Activated naive CD8-positive, alpha-beta T cell (primary cell): ENCODE measurements at regions not wholly inside any gene's neighbourhood (a gene's known extent, or its start where the extent isn't known, plus 50 kb on each side); places are given as distances from the start of the nearest gene placed in this dataset.
"Not testable (repeated sequence)": the region's sequence is repeated elsewhere in the genome, so short reads cannot be mapped to it uniquely, and the experiment has no call there.

Experiments used
- H3K27ac Mint-ChIP-seq: one replicate; pipeline ENCODE4 v1.8.0; 2021; ENCODE audit warnings: mixed read lengths
- H3K27me3 Mint-ChIP-seq: one replicate; pipeline ENCODE4 v1.8.0; 2021; ENCODE audit warnings: mixed read lengths
- H3K36me3 Mint-ChIP-seq: one replicate; pipeline ENCODE4 v1.8.0; 2021; ENCODE audit warnings: mixed read lengths
- H3K4me1 Mint-ChIP-seq: one replicate; pipeline ENCODE4 v1.8.0; 2021; ENCODE audit warnings: low read depth, mixed read lengths
- H3K4me3 Mint-ChIP-seq: one replicate; pipeline ENCODE4 v1.8.0; 2021; ENCODE audit warnings: mild to moderate bottlenecking, mixed read lengths
- H3K9me3 Mint-ChIP-seq: one replicate; pipeline ENCODE4 v1.8.0; 2021; ENCODE audit warnings: low read depth, mixed read lengths

- H3K4me1 Mint-ChIP-seq, result not testable (repeated sequence)
Observed at GRCh38 chr10:46645110-46645509, 66.2 kb downstream of the SYT15 start.

GRCh38 chr10:46646132-46646531 lies 67.2 kb downstream of the SYT15 start:
- H3K27ac Mint-ChIP-seq, H3K27me3 Mint-ChIP-seq, H3K4me1 Mint-ChIP-seq, H3K36me3 Mint-ChIP-seq, H3K4me3 Mint-ChIP-seq, H3K9me3 Mint-ChIP-seq: not testable (repeated sequence)

More at GRCh38 chr10:46645110-46645509, 66.2 kb downstream of the SYT15 start:
- H3K9me3 Mint-ChIP-seq, H3K4me3 Mint-ChIP-seq, H3K27ac Mint-ChIP-seq, H3K27me3 Mint-ChIP-seq, H3K36me3 Mint-ChIP-seq: not testable (repeated sequence)

GRCh38 chr10:46650967-46651366 lies 72.0 kb downstream of the SYT15 start:
- H3K4me1 Mint-ChIP-seq, H3K9me3 Mint-ChIP-seq, H3K27me3 Mint-ChIP-seq, H3K36me3 Mint-ChIP-seq, H3K27ac Mint-ChIP-seq, H3K4me3 Mint-ChIP-seq: not testable (repeated sequence)

DNA sequence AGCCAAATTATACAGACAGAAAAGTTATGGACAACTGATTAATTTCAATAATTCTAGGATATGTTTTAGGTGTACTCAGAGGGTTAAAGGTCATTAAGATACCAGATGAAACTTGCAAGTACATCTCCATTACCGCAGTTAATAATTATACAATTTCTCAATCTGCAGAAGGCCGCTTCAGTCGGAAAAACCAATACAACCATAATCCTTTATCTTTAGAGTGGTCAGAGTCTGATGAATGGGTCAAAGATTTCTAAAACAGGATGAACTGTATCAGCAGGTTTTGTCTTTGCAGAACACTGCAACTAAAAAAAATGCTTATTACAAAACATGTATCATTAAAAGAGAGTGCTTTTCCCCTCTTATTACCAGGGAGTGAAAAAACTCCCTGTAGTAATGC lies 78.5 kb downstream of the SYT15 start:
- not testable (repeated sequence) for H3K9me3 Mint-ChIP-seq, H3K4me3 Mint-ChIP-seq, H3K27ac Mint-ChIP-seq, H3K36me3 Mint-ChIP-seq, H3K4me1 Mint-ChIP-seq, H3K27me3 Mint-ChIP-seq

DNA sequence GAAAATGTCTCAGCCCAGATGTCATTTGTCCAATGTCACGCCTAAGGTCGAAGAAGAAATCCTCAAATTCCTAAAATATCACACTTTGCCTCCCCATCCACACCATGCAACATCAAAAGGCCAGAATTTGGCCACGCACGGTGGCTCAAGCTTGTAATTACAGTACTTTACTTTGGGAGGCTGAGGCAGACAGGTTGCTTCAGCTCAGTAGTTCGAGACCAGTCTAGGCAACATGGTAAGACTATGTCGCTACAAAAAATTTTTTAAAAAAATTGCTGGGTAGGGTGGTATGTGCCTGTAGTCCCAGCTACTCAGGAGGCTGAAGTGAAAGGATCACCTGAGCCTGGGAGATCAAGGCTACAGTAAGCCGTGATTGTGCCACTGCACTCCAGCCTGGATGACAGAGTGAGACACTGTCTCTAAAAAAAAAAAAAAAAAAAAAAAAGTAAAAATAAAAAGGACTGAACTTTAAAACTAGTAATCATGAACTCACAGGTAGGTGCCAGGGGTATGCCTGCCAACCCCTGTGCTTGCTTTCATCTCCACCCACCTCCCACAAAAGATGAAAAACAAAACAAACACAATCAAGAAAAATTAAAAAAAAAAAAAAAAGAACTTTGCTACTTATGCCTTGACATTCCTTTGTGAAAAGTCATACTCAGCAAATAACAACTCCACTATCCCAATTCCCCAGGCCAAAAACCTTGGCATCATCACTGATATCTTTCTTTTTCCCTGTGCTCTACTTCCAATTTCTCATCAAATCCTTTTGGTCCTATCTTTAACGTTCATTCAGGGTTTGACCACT lies 81.3 kb downstream of the SYT15 start:
- H3K36me3 Mint-ChIP-seq, H3K27ac Mint-ChIP-seq, H3K4me1 Mint-ChIP-seq, H3K4me3 Mint-ChIP-seq, H3K27me3 Mint-ChIP-seq, H3K9me3 Mint-ChIP-seq: not testable (repeated sequence)

DNA sequence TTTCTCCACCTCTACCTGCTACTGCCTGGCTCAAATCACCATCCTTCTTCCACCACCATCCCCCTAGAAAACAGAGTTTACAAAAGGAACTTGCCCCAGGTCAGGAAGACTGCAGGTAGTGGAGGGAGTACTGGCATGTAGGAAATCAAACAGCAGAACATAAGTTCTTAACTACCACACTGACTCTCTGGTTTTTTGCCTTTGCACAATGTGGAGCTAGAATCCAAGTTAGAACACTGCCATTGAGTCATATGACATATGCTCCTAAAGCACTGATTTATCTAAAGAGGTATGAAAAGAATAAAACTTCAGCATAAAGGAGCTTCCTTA lies 81.9 kb downstream of the SYT15 start:
- not testable (repeated sequence) for H3K36me3 Mint-ChIP-seq, H3K27me3 Mint-ChIP-seq, H3K4me3 Mint-ChIP-seq, H3K9me3 Mint-ChIP-seq, H3K4me1 Mint-ChIP-seq, H3K27ac Mint-ChIP-seq

DNA sequence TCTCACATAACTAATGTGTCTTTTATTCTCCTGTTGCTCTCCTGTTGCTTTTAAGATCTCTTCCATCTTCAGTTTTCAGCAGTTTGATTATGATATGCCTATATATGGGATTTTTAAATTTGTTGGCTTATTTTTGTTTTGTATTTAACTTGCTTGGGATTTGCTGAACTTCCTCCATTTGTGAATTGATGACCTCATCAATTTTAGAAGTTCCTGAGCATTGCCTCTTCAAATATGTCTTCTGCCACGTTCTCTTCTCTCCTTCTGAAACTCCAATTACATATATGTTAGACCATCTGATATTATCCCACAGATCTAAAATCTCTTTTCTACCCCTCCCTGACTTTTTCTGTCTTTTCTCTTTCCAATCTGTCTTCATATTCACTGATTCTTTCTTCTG lies 86.6 kb downstream of the SYT15 start:
- H3K27ac Mint-ChIP-seq, H3K9me3 Mint-ChIP-seq, H3K4me1 Mint-ChIP-seq, H3K27me3 Mint-ChIP-seq, H3K36me3 Mint-ChIP-seq, H3K4me3 Mint-ChIP-seq: not testable (repeated sequence)

- H3K9me3 Mint-ChIP-seq, H3K4me3 Mint-ChIP-seq, H3K4me1 Mint-ChIP-seq, H3K36me3 Mint-ChIP-seq, H3K27me3 Mint-ChIP-seq, H3K27ac Mint-ChIP-seq: not testable (repeated sequence)
Observed at GRCh38 chr10:46668357-46668997, 89.5 kb downstream of the SYT15 start.

- H3K36me3 Mint-ChIP-seq, result not testable (repeated sequence)
Observed at GRCh38 chr10:46677836-46678435, 99.0 kb downstream of the SYT15 start.

GRCh38 chr10:46691397-46691796 lies 112.5 kb downstream of the SYT15 start:
- not testable (repeated sequence) for H3K4me3 Mint-ChIP-seq, H3K4me1 Mint-ChIP-seq, H3K36me3 Mint-ChIP-seq, H3K27me3 Mint-ChIP-seq, H3K9me3 Mint-ChIP-seq, H3K27ac Mint-ChIP-seq

More at GRCh38 chr10:46677836-46678435, 99.0 kb downstream of the SYT15 start:
- not testable (repeated sequence) for H3K4me1 Mint-ChIP-seq, H3K4me3 Mint-ChIP-seq, H3K9me3 Mint-ChIP-seq, H3K27me3 Mint-ChIP-seq, H3K27ac Mint-ChIP-seq

GRCh38 chr10:46693218-46693617 lies 114.3 kb downstream of the SYT15 start:
- H3K36me3 Mint-ChIP-seq, H3K27ac Mint-ChIP-seq, H3K4me1 Mint-ChIP-seq, H3K9me3 Mint-ChIP-seq, H3K27me3 Mint-ChIP-seq, H3K4me3 Mint-ChIP-seq: not testable (repeated sequence)

DNA sequence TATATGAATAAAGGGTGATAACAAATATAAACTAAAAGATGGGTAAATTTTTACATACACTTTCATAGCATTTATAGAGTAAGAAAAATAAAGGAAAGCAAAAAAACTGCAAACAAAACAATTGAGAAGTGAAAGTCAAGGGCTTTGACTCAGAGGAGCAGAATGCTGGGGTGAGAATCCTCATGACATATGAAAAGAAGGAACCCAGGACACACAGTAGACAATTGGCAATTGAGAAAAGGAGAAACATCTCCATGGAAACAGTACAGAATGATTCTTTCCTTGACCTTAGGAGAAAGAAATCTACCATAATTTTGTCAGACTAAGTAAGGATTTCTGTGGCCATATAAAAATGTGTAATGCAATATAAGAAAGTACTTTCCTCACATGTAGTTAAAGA lies 138.3 kb downstream of the SYT15 start:
- not testable (repeated sequence) for H3K4me3 Mint-ChIP-seq, H3K27ac Mint-ChIP-seq

GRCh38 chr10:46718014-46718413 lies 139.1 kb downstream of the SYT15 start:
- not testable (repeated sequence) for H3K4me1 Mint-ChIP-seq, H3K27ac Mint-ChIP-seq, H3K9me3 Mint-ChIP-seq, H3K4me3 Mint-ChIP-seq, H3K27me3 Mint-ChIP-seq, H3K36me3 Mint-ChIP-seq

More for the DNA sequence above, 138.3 kb downstream of the SYT15 start:
- H3K4me1 Mint-ChIP-seq, H3K36me3 Mint-ChIP-seq, H3K9me3 Mint-ChIP-seq, H3K27me3 Mint-ChIP-seq: not testable (repeated sequence)

GRCh38 chr10:46720386-46720785 lies 141.5 kb downstream of the SYT15 start:
- H3K4me3 Mint-ChIP-seq, H3K9me3 Mint-ChIP-seq, H3K36me3 Mint-ChIP-seq, H3K27me3 Mint-ChIP-seq, H3K4me1 Mint-ChIP-seq, H3K27ac Mint-ChIP-seq: not testable (repeated sequence)

- H3K4me1 Mint-ChIP-seq, H3K4me3 Mint-ChIP-seq, H3K9me3 Mint-ChIP-seq, H3K27ac Mint-ChIP-seq, H3K36me3 Mint-ChIP-seq, H3K27me3 Mint-ChIP-seq: not testable (repeated sequence)
Observed at GRCh38 chr10:46720811-46721518, 142.0 kb downstream of the SYT15 start.
